Smooth muscle cell of the brain vasculature (primary cell): ENCODE measurements at regions not wholly inside any gene's neighbourhood (a gene's known extent, or its start where the extent isn't known, plus 50 kb on each side); places are given as distances from the start of the nearest gene placed in this dataset.
"Not testable (repeated sequence)": the region's sequence is repeated elsewhere in the genome, so short reads cannot be mapped to it uniquely, and the experiment has no call there.

ENCODE experiments used
- DNase-seq: peaks from one replicate; pipeline ENCODE4 v3.0.0-alpha.2; 2012; ENCODE audit warnings: low read depth, low spot score

- no peak for DNase-seq
These were observed 444.9 kb downstream of the ARL4A start for GRCh38 chr7:13132314-13132713.

DNA sequence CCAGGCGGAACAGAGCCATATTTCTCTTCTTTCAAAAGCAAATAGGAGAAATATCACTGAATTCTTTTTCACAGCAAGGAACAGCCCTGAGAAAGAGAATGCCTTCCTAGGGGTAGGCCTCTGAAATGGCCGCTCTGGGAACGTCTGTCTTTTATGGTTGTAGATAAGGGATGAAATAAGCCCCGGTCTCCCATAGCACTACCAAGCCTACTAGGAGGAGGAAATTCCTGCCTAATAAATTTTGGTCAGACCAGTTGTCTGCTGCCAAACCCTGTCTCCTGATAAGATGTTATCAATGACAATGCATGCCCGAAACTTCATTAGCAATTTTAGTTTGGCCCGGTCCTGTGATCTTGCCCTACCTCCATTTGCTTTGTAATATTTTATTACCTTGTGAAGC lies 448.9 kb downstream of the ARL4A start:
- DNase-seq: not testable (repeated sequence)

DNA sequence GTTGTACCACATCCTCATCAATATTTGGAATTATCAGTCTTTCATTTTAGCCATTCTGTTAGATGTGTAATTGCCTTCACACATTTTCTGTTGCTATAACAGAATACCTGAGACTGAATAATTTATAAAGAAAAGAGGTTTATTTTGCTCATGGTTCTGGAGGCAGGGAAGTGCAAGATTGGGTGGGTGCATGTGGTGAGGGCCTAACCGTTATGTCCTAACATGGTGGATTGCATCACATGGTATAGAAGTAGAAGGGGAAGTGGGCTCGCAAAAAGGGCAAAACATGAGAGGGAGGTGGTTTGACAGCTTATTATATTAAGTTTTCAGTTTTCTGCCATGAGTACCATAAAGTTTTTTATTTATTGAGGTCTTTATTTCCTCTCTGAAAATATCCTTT lies 452.0 kb downstream of the ARL4A start:
- no peak for DNase-seq

DNA sequence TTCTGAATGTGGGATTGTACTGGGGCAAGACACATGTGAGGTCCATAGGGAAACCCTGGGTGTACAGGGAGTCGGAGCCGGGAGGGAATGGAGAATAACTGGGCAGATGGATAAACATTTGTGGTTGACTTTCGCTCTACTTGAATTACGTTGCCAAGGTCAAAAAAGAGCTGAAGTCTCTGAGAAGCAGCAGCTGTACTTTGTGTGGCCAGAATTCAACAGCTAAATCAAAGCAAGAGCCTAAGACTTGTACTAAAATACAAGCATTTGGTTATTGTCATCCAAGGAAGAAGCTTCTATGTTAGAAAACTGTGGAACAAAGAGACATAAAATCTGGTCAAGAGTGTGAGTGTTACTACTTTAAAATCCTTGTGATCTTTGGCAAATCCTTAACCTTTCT lies 457.2 kb downstream of the ARL4A start:
- DNase-seq: peak; percentile 62

DNA sequence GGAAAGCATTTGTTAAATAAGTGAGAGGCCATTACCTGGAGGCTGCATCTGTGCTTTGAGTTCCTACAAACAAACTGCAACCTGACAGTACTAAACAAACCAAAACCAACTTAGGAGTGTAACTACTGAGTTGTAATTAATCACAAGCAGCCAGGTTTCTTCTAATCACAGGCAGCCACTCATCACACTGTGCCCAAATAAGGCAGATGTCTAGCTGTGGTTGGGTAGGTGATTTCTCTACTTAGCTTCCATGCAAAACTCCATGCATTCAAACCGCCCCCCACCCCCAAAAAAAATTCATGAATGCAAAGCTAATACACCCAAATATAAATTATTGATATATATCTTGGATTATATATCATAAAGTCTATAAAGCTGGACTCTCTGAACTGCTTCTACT lies 461.1 kb downstream of the ARL4A start:
- no peak for DNase-seq

DNA sequence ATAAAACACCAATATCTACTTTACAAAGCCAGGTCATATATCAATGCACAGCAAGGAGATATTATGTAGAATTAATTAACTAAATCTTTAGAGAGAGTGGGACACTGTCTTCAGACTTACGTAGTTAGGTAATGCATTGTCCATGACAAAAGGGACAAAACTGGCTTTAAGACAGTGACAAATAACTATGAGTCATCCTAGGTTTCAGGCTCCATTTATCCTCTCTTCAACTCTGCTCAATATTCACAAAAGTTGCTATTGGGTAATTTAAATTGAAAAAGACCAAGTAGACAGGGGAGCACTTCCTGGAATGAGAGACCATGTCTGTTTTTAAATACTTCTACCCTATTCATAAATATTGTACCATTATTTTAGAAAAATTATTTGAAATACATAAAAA lies 464.5 kb downstream of the ARL4A start:
- DNase-seq: no peak

DNA sequence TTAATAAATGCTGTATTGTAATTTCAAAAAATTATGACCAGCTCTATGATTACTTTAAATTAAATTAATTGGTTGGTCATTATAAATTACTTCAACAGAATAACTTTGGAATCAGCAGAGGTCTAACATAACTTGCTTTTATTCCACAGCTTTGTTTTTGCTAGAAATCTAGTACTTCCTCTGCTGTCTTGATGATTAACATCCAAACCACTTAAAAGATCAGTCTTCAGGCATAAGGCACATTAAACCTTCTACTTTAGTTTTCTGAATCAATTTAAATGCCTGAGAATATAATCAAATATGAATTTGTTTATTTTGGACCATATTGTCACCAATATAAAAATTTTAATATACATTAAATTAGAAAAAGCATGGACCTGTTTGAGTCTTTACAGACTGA lies 465.3 kb downstream of the ARL4A start:
- no peak for DNase-seq

GRCh38 chr7:13153266-13153665 lies 465.8 kb downstream of the ARL4A start:
- no peak for DNase-seq

GRCh38 chr7:13153742-13154141 lies 466.3 kb downstream of the ARL4A start:
- no peak for DNase-seq

DNA sequence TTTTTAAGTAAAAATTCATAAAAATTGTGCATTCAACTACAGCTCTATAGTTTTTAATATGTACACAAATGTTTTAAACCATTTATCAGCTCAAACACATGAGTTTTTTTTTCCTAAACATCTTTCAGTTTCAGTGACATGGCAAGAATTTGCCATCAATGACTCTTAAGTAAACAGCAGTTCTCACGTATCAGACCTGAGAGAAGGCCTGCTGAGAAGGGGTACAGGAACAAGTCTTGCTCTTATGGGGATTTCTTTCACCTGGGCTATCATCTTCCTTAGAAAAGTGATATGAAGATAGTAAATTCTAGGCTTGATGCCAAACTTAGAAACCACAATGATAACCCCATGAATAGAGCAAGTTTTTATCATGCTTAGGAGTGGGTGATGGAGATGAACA lies 467.8 kb downstream of the ARL4A start:
- DNase-seq: no peak

DNA sequence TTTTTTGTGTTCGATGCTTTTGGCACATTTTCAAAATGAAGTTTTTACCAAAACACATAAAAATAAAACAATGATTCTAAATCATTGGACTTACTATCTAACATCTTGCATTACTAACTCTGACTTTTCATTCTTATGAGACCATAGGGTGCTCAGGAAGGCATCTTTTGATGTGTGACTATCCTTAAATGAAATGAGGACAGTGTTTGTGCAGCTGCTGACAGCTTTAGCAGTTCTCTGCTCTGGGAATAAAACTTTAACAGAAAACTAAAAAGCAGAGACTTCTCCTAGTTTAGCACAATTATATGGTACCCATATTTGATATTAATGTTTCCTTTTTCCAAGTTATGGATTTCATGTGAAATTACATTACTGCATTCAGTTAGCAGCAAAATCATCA lies 471.6 kb downstream of the ARL4A start:
- no peak for DNase-seq

DNA sequence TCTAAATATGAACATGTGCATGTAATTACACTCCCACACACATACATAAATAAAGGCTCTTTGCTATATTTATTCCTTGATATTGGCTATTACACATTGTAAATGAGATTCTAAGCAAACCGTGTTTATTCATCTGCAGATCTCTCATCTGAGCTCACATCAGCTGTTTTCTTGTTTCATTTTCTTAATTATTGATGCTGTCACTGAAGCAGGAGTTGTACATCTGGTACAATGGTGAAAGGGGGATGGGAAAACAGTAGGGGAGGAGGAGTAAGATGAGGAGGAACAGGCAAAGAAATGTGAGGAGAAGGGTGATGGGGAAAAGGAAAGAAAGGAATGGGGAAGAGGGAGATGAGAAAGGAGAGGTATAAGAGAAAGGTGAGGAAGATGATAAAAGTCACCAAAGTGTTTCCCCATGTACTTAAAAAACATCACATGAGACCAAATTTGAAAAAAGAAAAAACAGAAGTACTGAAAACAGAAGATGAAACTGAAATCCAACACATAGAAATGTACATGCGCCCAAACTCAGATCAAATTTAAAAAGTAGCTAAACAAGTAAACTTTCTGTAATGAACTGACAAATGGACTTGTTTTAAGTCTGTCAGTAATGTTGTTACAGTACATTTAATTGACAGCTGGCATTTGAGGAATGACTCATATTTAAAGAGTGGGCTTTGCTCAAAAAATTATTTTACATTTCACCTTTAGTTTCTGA lies 472.2 kb downstream of the ARL4A start:
- no peak for DNase-seq

DNA sequence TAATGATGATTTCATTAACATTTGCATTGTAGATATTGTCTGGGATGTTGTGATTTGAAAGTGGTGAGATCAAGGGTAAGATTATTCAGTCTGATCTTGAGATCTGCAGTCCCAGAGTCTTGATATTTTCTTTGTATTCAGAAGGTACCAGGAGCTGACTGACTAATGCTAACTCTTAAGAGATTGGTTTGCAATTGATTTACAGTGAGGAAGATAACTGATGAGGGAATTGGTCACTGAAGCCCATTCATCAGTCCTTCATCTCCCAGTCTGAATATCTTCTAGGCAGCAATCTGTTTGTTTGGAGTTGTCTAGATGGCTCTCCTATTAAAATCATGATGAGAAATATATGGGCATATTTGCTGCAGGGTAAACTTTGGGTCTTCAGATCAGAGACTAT lies 473.7 kb downstream of the ARL4A start:
- DNase-seq: no peak

GRCh38 chr7:13165854-13166253 lies 478.4 kb downstream of the ARL4A start:
- DNase-seq: no peak

- no peak for DNase-seq
These were observed 479.4 kb downstream of the ARL4A start for GRCh38 chr7:13166801-13167200.

- no peak for DNase-seq
These were observed 481.9 kb downstream of the ARL4A start for GRCh38 chr7:13169356-13169755.

GRCh38 chr7:13174991-13175390 lies 487.6 kb downstream of the ARL4A start:
- DNase-seq: no peak

DNA sequence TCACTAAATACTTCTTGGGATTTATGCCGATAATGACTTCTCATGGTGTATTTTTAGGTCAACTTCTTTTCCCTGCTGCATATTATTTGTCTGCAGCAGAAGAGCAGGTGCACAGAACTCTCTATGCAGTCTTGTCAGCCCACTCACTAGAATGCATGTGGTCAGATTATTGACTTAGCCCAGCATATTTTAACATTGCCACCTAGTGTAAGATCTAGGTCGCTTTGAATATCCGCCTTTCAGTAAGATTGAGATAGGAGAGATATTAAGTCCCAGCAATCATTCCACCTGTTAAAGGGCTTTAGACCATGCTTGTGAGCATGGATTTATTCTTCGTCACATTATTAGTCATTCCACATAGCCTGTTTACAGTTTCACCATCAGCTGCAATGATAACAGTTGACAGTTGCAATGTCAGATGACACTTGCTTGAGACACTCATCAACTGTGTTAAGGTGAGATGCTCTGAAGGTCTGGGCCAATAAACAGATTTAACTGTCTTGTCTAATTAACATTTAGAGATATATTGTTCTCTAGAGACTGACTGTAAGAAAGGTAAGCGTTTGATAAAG lies 491.7 kb downstream of the ARL4A start:
- no peak for DNase-seq

GRCh38 chr7:13179775-13180523 lies 492.5 kb downstream of the ARL4A start:
- no peak for DNase-seq

DNA sequence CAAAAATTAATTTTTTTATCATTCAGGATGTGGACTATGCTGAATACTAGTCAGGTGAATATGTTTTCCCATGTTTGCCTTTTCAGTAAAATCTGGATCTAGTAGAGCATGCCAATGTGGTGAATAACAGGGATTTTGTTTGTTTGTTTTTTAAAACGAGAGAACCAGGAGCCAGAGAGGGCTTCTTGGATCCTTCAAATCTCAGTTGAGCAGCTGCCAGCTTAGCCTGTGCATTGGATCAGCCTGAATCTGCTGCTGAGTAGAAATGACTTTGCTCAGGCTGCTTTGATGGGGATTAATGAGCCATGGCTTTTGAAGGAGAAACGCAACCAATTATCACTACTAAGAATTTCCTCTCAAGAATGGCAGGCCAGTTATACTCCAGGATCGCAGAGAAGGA lies 493.8 kb downstream of the ARL4A start:
- no peak for DNase-seq

GRCh38 chr7:13185139-13185538 lies 497.7 kb downstream of the ARL4A start:
- DNase-seq: no peak

- DNase-seq: no peak
These were observed 500.9 kb downstream of the ARL4A start for GRCh38 chr7:13188236-13188805.

- DNase-seq: no peak
These were observed 501.5 kb downstream of the ARL4A start for GRCh38 chr7:13188922-13189321.
